HCT116 (cell line): ENCODE measurements at regions not wholly inside any gene's neighbourhood (a gene's known extent, or its start where the extent isn't known, plus 50 kb on each side); places are given as distances from the start of the nearest gene placed in this dataset.

Experiments
- CTCF ChIP-seq, 3 experiments: fragments of 200-600 bp in 1 of 3; sonication (generic) in 1 of 3; IDR thresholded peaks in 2 of 3; conservative IDR thresholded peaks in 1 of 3; 2 replicates each; pipeline ENCODE4 v1.5.1; 2012 to 2017; ENCODE audit warnings: low read depth in 2 of 3, low read length in 2 of 3, antibody characterized with exemption in 1 of 3, borderline replicate concordance in 1 of 3, control low read depth in 1 of 3, mild to moderate bottlenecking in 1 of 3, mixed read lengths in 1 of 3, mixed run types in 1 of 3, moderate library complexity in 1 of 3; ENCODE audit not compliant: insufficient read depth in 1 of 3
- EGR1 ChIP-seq: IDR thresholded peaks from 2 replicates; pipeline ENCODE4 v1.6.1; 2012; ENCODE audit warnings: low read depth
- EZH2phosphoT487 ChIP-seq: fragments of 200-600 bp; IDR thresholded peaks from 2 replicates; pipeline ENCODE4 v1.6.1; 2018; ENCODE audit warnings: antibody characterized with exemption, borderline replicate concordance
- POLR2AphosphoS5 ChIP-seq: IDR thresholded peaks from 2 replicates; pipeline ENCODE4 v1.6.1; 2011; ENCODE audit warnings: mild to moderate bottlenecking, low read depth, low read length, moderate library complexity
- REST ChIP-seq: IDR thresholded peaks from 2 replicates; pipeline ENCODE4 v1.6.1; 2012; ENCODE audit warnings: low read depth
- SP1 ChIP-seq: IDR thresholded peaks from 2 replicates; pipeline ENCODE4 v1.6.1; 2012; ENCODE audit warnings: low read depth
- YY1 ChIP-seq: IDR thresholded peaks from 2 replicates; pipeline ENCODE4 v1.6.1; 2011; ENCODE audit warnings: low read length, low read depth, moderate library complexity, mild to moderate bottlenecking; ENCODE audit not compliant: insufficient replicate concordance; ENCODE audit errors: extremely low read depth

GRCh38 chr12:73465106-73465505, 1072.5 kb upstream of the ATXN7L3B start:
- TF ChIP-seq POLR2AphosphoS5 (no peak), CTCF (IDR thresholded peaks at IDR 0.05 in 2 of 3, conservative IDR thresholded peaks at IDR 0.05 in 1 of 3; ENCODE audit: borderline replicate concordance in 1 of 3, insufficient read depth in 1 of 3, low read depth in 2 of 3, low read length in 2 of 3) (no peak), EZH2phosphoT487 (no peak), YY1 (no peak), SP1 (no peak), REST (no peak), EGR1 (no peak)
